ENCODE measurements at regions not wholly inside any gene's neighbourhood (a gene's known extent, or its start where the extent isn't known, plus 50 kb on each side); places are given as distances from the start of the nearest gene placed in this dataset.

- H3K4me3 Mint-ChIP-seq = no peak overlapping the region
- Histone ChIP-seq H3K79me2 (ENCODE audit: control insufficient read depth, insufficient read depth, low read length) (no peaks in the 10 kb centered on the region), H3K27me3 (replicated peaks in 1 of 4; ENCODE audit: control extremely low read depth in 1 of 4, control insufficient read depth in 3 of 4, insufficient read depth in 4 of 4, low read length in 3 of 4) (no peaks in the 10 kb centered on the region), H3K4me3 (ENCODE audit: control extremely low read depth in 1 of 5, extremely low read depth in 1 of 5, insufficient read depth in 1 of 5, low read depth in 2 of 5, low read length in 4 of 5) (no peak overlapping the region), H3K4me1 (ENCODE audit: control insufficient read depth in 2 of 2, insufficient read depth in 2 of 2, low read length in 2 of 2) (no peaks in the 10 kb centered on the region), H2AFZ (ENCODE audit: insufficient read depth, low read depth, low read length, poor library complexity, severe bottlenecking) (no peak overlapping the region), H3K36me3 (replicated peaks in 1 of 2; ENCODE audit: control extremely low read depth in 1 of 2, control insufficient read depth in 1 of 2, extremely low read depth in 1 of 2, insufficient read depth in 2 of 2, low read length in 1 of 2) (no peaks in the 10 kb centered on the region), H3K4me2 (replicated peaks; ENCODE audit: low read depth, low read length, poor library complexity, severe bottlenecking) (no peak overlapping the region), H4K20me1 (ENCODE audit: control insufficient read depth, insufficient read depth, low read length, poor library complexity, severe bottlenecking) (no peaks in the 10 kb centered on the region), H3K9ac (ENCODE audit: low read length) (no peak overlapping the region), H3K27ac (ENCODE audit: low read length in 2 of 2) (no peak overlapping the region), H3K9me3 (ENCODE audit: control extremely low read depth in 1 of 3, control insufficient read depth in 2 of 3, insufficient read depth in 1 of 3, low read length in 2 of 3) (peaks cover 0 to 4% (median 0%) of the 10 kb centered on the region in 3 donors)
- H3K27ac Mint-ChIP-seq = no peak overlapping the region
- no peaks in the 10 kb centered on the region for H3K27me3 Mint-ChIP-seq
- intact Hi-C loops (cut with micrococcal nuclease) = no loop called here
- CTCF ChIA-PET = no interaction called here
- no peak for TF ChIP-seq CTCF (IDR thresholded peaks at IDR 0.05)
- no peak for TF ChIP-seq EZH2 (IDR thresholded peaks at IDR 0.05; ENCODE audit: borderline replicate concordance, insufficient read depth, low read depth, low read length, poor library complexity, severe bottlenecking)
- ATAC-seq (ENCODE audit: low read depth) = no peak
- no peaks in the 10 kb centered on the region for H3K4me1 Mint-ChIP-seq
- 71% methylated on average over 4 of the region's 4 CpGs for WGBS (ENCODE audit: insufficient coverage)
- no peaks in the 10 kb centered on the region for H3K9me3 Mint-ChIP-seq (ENCODE audit: insufficient read depth)
- no peak for DNase-seq
- POLR2A ChIA-PET = no interaction called here
Measured at GRCh38 chr9:108702681-108703080, 153.1 kb downstream of the ACTL7B start.

- H3K27me3 ChIP-seq (replicated peaks in 1 of 4; ENCODE audit: control extremely low read depth in 1 of 4, control insufficient read depth in 3 of 4, insufficient read depth in 4 of 4, low read length in 3 of 4) = no peaks in the 10 kb centered on the region
- no peaks in the 10 kb centered on the region for H3K4me1 ChIP-seq (ENCODE audit: control insufficient read depth in 2 of 2, insufficient read depth in 2 of 2, low read length in 2 of 2)
- ChIA-PET CTCF (no interaction called here), POLR2A (no interaction called here)
- no peak overlapping the region for H3K27ac ChIP-seq (ENCODE audit: low read length in 2 of 2)
- no peak overlapping the region for H2AFZ ChIP-seq (ENCODE audit: insufficient read depth, low read depth, low read length, poor library complexity, severe bottlenecking)
- H3K4me3 Mint-ChIP-seq = no peak overlapping the region
- H3K79me2 ChIP-seq (ENCODE audit: control insufficient read depth, insufficient read depth, low read length) = no peaks in the 10 kb centered on the region
- H3K27me3 Mint-ChIP-seq = no peaks in the 10 kb centered on the region
- no peaks in the 10 kb centered on the region for H3K36me3 ChIP-seq (replicated peaks in 1 of 2; ENCODE audit: control extremely low read depth in 1 of 2, control insufficient read depth in 1 of 2, extremely low read depth in 1 of 2, insufficient read depth in 2 of 2, low read length in 1 of 2)
- no peaks in the 10 kb centered on the region for H4K20me1 ChIP-seq (ENCODE audit: control insufficient read depth, insufficient read depth, low read length, poor library complexity, severe bottlenecking)
- ATAC-seq (ENCODE audit: low read depth) (no peak), DNase-seq (no peak)
- H3K9me3 ChIP-seq (ENCODE audit: control extremely low read depth in 1 of 3, control insufficient read depth in 2 of 3, insufficient read depth in 1 of 3, low read length in 2 of 3) = peaks cover 0 to 12% (median 6%) of the 10 kb centered on the region in 3 donors
- TF ChIP-seq EZH2 (IDR thresholded peaks at IDR 0.05; ENCODE audit: borderline replicate concordance, insufficient read depth, low read depth, low read length, poor library complexity, severe bottlenecking) (no peak), CTCF (IDR thresholded peaks at IDR 0.05) (no peak)
- peaks cover 3% of the 10 kb centered on the region for H3K9me3 Mint-ChIP-seq (ENCODE audit: insufficient read depth)
- no CpG with 5 or more reads among the region's 1 CpG for WGBS (ENCODE audit: insufficient coverage)
- intact Hi-C loops (cut with micrococcal nuclease) = no loop called here
- no peak overlapping the region for H3K9ac ChIP-seq (ENCODE audit: low read length)
- no peak overlapping the region for H3K27ac Mint-ChIP-seq
- H3K4me3 ChIP-seq (ENCODE audit: control extremely low read depth in 1 of 5, extremely low read depth in 1 of 5, insufficient read depth in 1 of 5, low read depth in 2 of 5, low read length in 4 of 5) = no peak overlapping the region
- no peak overlapping the region for H3K4me2 ChIP-seq (replicated peaks; ENCODE audit: low read depth, low read length, poor library complexity, severe bottlenecking)
- H3K4me1 Mint-ChIP-seq = no peaks in the 10 kb centered on the region
Measured at GRCh38 chr9:108698801-108699200, 157.0 kb downstream of the ACTL7B start.

Measured in B cell (primary cell).